Ishikawa (cell line): ENCODE measurements at regions not wholly inside any gene's neighbourhood (a gene's known extent, or its start where the extent isn't known, plus 50 kb on each side); places are given as distances from the start of the nearest gene placed in this dataset.

Experiments used
- CREB1 ChIP-seq: IDR thresholded peaks from 2 replicates; pipeline ENCODE4 v1.6.1; 2012; ENCODE audit warnings: low read depth
- EP300 ChIP-seq: IDR thresholded peaks from 2 replicates; pipeline ENCODE4 v1.6.1; 2012; ENCODE audit warnings: borderline replicate concordance
- FOXM1 ChIP-seq: IDR thresholded peaks from 2 replicates; pipeline ENCODE4 v1.6.1; 2012; ENCODE audit warnings: low read depth, borderline replicate concordance
- RAD21 ChIP-seq: IDR thresholded peaks from 2 replicates; pipeline ENCODE4 v1.6.1; 2012; ENCODE audit warnings: low read depth
- TAF1 ChIP-seq: IDR thresholded peaks from 2 replicates; pipeline ENCODE4 v1.6.1; 2012; ENCODE audit warnings: low read depth, mild to moderate bottlenecking
- USF1 ChIP-seq: IDR thresholded peaks from 2 replicates; pipeline ENCODE4 v1.6.1; 2012
- YY1 ChIP-seq: IDR thresholded peaks from 2 replicates; pipeline ENCODE4 v1.6.1; 2012; ENCODE audit warnings: low read depth
- ZBTB7A ChIP-seq: IDR thresholded peaks from 2 replicates; pipeline ENCODE4 v1.6.1; 2012; ENCODE audit warnings: low read depth
- TF ChIP-seq, protein P1 (sequence below): IDR thresholded peaks from 2 replicates; pipeline ENCODE4 v1.6.1; 2012; ENCODE audit warnings: low read depth, mild to moderate bottlenecking
- TF ChIP-seq, protein P2 (sequence below): IDR thresholded peaks from 2 replicates; pipeline ENCODE4 v1.6.1; 2012

- TF ChIP-seq CREB1 (no peak), ZBTB7A (no peak), YY1 (no peak), TAF1 (no peak), FOXM1 (no peak), USF1 (no peak), RAD21 (no peak), EP300 (no peak)
- TF ChIP-seq, protein P1, sequence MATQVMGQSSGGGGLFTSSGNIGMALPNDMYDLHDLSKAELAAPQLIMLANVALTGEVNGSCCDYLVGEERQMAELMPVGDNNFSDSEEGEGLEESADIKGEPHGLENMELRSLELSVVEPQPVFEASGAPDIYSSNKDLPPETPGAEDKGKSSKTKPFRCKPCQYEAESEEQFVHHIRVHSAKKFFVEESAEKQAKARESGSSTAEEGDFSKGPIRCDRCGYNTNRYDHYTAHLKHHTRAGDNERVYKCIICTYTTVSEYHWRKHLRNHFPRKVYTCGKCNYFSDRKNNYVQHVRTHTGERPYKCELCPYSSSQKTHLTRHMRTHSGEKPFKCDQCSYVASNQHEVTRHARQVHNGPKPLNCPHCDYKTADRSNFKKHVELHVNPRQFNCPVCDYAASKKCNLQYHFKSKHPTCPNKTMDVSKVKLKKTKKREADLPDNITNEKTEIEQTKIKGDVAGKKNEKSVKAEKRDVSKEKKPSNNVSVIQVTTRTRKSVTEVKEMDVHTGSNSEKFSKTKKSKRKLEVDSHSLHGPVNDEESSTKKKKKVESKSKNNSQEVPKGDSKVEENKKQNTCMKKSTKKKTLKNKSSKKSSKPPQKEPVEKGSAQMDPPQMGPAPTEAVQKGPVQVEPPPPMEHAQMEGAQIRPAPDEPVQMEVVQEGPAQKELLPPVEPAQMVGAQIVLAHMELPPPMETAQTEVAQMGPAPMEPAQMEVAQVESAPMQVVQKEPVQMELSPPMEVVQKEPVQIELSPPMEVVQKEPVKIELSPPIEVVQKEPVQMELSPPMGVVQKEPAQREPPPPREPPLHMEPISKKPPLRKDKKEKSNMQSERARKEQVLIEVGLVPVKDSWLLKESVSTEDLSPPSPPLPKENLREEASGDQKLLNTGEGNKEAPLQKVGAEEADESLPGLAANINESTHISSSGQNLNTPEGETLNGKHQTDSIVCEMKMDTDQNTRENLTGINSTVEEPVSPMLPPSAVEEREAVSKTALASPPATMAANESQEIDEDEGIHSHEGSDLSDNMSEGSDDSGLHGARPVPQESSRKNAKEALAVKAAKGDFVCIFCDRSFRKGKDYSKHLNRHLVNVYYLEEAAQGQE = no peak
- TF ChIP-seq, protein P2, sequence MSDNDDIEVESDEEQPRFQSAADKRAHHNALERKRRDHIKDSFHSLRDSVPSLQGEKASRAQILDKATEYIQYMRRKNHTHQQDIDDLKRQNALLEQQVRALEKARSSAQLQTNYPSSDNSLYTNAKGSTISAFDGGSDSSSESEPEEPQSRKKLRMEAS = no peak
Measured at GRCh38 chr1:233503366-233503954, 110.4 kb upstream of the KCNK1 start.
